NB4 (cell line): ENCODE measurements at regions not wholly inside any gene's neighbourhood (a gene's known extent, or its start where the extent isn't known, plus 50 kb on each side); places are given as distances from the start of the nearest gene placed in this dataset.
A peak's percentile ranks its signal among the peaks of the same experiment; 100 is the strongest.

Experiments used
- DNase-seq: peaks from one replicate; pipeline ENCODE4 v3.0.0; 2010; ENCODE audit warnings: low read depth
- H3K4me3 ChIP-seq: one replicate; pipeline ENCODE4 v1.5.1; 2011; ENCODE audit warnings: mild to moderate bottlenecking, low read depth, low read length, moderate library complexity
- CTCF ChIP-seq: IDR thresholded peaks from one replicate; pipeline ENCODE4 v1.5.1; 2012; ENCODE audit warnings: low read depth, low read length
- MAX ChIP-seq: IDR thresholded peaks from 2 replicates; pipeline ENCODE4 v1.6.1; 2011; ENCODE audit warnings: low read depth, low read length
- MYC ChIP-seq: IDR thresholded peaks from 2 replicates; pipeline ENCODE4 v1.6.1; 2011; ENCODE audit warnings: low read depth, low read length
- POLR2A ChIP-seq: IDR thresholded peaks from 2 replicates; pipeline ENCODE4 v1.6.1; 2011; ENCODE audit warnings: mild to moderate bottlenecking; ENCODE audit not compliant: insufficient read length; ENCODE audit errors: extremely low read depth

DNA sequence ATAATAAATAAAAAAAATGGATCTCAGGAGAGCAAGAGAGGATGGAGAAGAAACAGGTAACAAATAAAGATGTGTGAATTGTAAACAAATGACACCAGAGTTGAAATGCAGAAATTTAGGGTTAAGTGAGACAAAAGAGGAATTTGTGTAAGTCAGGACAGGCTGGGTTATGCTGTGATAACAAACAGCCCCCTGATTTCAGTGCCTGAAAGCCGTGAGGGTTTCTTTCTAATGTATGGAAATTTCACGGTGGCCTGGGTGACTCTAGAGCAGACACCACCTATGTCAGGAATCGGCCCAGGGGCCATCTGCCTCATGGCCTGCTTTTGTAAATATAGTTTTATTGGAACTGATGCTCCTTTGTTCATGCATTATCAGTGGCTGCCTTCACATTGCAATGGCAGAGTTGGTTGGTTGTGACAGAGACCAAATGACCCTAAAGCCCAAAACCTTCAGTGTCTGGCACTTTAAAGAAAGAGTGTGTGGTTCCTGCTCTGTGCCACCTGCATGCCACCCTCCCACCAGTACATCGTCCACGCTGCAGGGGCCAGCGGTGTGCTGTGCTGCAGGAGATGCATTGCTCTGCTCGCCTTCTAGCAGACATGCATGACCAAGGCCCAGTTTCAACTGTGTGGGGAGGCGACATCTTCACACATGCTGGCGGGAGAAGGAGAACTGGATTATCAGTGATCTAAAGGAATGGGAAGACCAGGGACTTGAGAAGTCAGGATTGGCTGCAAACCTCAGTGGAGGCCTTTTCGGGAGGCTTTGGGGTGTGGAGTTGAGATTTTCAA, 221.2 kb upstream of the APCDD1 start:
- no peak for TF ChIP-seq MAX
- TF ChIP-seq CTCF = no peak
- no peak for TF ChIP-seq MYC
- no peak for TF ChIP-seq POLR2A
- H3K4me3 ChIP-seq = no peak overlapping the region
- no peak for DNase-seq

DNA sequence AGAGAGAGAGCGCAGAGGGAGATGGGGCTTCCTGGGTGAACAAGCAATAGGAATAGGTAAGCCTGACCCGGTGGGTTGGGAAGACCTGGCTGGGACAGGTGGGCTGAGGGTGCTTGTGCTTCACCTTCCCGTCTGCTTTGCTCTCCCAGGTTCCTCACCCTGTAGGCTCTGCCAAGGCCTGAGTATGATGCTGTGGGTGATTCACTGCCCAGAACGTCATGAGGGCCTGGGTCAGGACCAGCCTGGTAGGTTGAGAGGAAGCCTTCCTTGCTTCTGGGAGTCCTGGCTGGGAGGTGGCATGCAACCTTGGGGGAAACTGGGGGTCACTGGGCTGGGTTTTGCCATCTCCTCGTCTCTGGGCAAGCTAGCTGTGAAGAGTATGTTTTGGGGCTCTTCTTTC, 220.2 kb upstream of the APCDD1 start:
- no peak for DNase-seq
- no peak for TF ChIP-seq MAX
- no peak for TF ChIP-seq POLR2A
- no peak for TF ChIP-seq CTCF
- TF ChIP-seq MYC = no peak
- no peak overlapping the region for H3K4me3 ChIP-seq

- TF ChIP-seq POLR2A (no peak), CTCF (no peak), MYC (0 out of 2 replicates have a peak, but pooled peaks have one; percentile 9), MAX (peak; percentile 25; the same call in 1 of the 2 replicates)
- DNase-seq = peak; percentile 73
- H3K4me3 ChIP-seq = no peak overlapping the region
Observed at GRCh38 chr18:10234912-10235660, 219.3 kb upstream of the APCDD1 start.

- TF ChIP-seq CTCF = no peak
- no peak for TF ChIP-seq MYC
- TF ChIP-seq MAX = no peak
- no peak for TF ChIP-seq POLR2A
- no peak for DNase-seq
- no peak overlapping the region for H3K4me3 ChIP-seq
Observed at GRCh38 chr18:10235661-10235952, 218.8 kb upstream of the APCDD1 start.

DNA sequence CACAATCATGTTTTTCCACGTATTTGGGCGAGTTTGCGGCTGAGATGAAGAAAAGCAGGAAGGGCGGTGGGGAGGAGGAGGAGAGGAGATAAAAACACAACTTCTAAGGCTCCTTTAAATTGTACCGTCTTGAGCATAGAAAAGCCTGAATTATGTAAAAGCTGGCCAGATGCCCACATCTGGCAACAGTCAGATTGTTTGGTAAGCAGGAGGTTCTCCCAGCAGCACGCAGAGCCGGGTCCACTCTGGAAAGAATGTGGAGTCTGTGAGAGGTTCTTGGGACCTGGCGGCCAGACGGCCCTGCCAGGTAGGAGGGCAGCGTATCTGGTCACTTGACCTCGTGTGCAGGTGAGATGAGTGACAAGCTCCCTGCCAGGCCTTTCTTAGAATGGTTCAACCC, 215.3 kb upstream of the APCDD1 start:
- no peak overlapping the region for H3K4me3 ChIP-seq
- DNase-seq = no peak
- TF ChIP-seq MAX = no peak
- no peak for TF ChIP-seq MYC
- TF ChIP-seq CTCF = no peak
- TF ChIP-seq POLR2A = no peak
